ENCODE measurements at regions not wholly inside any gene's neighbourhood (a gene's known extent, or its start where the extent isn't known, plus 50 kb on each side); places are given as distances from the start of the nearest gene placed in this dataset.

- TF ChIP-seq RBM14 (IDR thresholded peaks at IDR 0.05; ENCODE audit: borderline replicate concordance, insufficient read depth, low read depth, low read length) (no peak), RBM15 (IDR thresholded peaks at IDR 0.05; ENCODE audit: insufficient read depth, low read length) (no peak), STAT5A (IDR thresholded peaks at IDR 0.05; ENCODE audit: borderline replicate concordance, low read length) (no peak), THRA (IDR thresholded peaks at IDR 0.05) (no peak), HDAC2 (IDR thresholded peaks at IDR 0.05) (no peak), CTCFL (IDR thresholded peaks at IDR 0.05; ENCODE audit: borderline replicate concordance, insufficient read depth, low read depth, low read length, poor library complexity, severe bottlenecking) (no peak)
Observed at GRCh38 chr16:79482011-79482410, 118.5 kb downstream of the MAF start (continued).

- no peaks in the 10 kb centered on the region for H3K36me3 ChIP-seq (ENCODE audit: control insufficient read depth, insufficient read depth, low read length)
- no TSS peak for BruUV-seq (replicated peaks)
- ATAC-seq (no peak), FAIRE-seq (no peak), DNase-seq (ENCODE audit: extremely low read depth in 1 of 4, low spot score in 3 of 4) (no peak)
- H3K9ac ChIP-seq (ENCODE audit: insufficient read depth in 1 of 2, low read depth in 2 of 2, low read length in 2 of 2), result no peak overlapping the region
- no peak overlapping the region for H3K27ac ChIP-seq (ENCODE audit: extremely low read depth, low read depth, low read length)
- intact Hi-C loops (cut with micrococcal nuclease) (no loop called here), in situ Hi-C loops (cut with MboI) (no loop called here)
- no peaks in the 10 kb centered on the region for H3K9me1 ChIP-seq (ENCODE audit: control insufficient read depth, insufficient read depth, low read length)
- CTCF ChIA-PET (ENCODE audit: low intra/inter-chr PET ratio), result no interaction called here
- no peaks in the 10 kb centered on the region; a peak in 1 of 5 replicates for H3K4me1 ChIP-seq (replicated peaks in 1 of 2; ENCODE audit: control insufficient read depth in 2 of 2, insufficient read depth in 2 of 2, low read length in 2 of 2)
- H4K20me1 ChIP-seq (replicated peaks; ENCODE audit: control insufficient read depth, insufficient read depth, low read length), result no peaks in the 10 kb centered on the region; the same call in 1 of the 2 replicates
- no peaks in the 10 kb centered on the region for H3K9me3 ChIP-seq (replicated peaks; ENCODE audit: control insufficient read depth, insufficient read depth, low read depth, low read length)
- WGBS (ENCODE audit: insufficient coverage, low coverage, missing lambda C conversion rate), result 2% methylated on average over 3 of the region's 3 CpGs
- no peaks in the 10 kb centered on the region for H3K79me2 ChIP-seq (ENCODE audit: control insufficient read depth, insufficient read depth, low read length)
- no peak overlapping the region for H3K4me3 ChIP-seq
- H3K27me3 ChIP-seq (ENCODE audit: control insufficient read depth in 2 of 2, insufficient read depth in 2 of 2, low read length in 2 of 2), result peaks cover 0 to 16% of the 10 kb centered on the region in 2 experiments; a peak in 1 of 5 replicates
- H3K4me2 ChIP-seq (ENCODE audit: insufficient read depth, low read length), result no peak overlapping the region
- no peak overlapping the region for H2AFZ ChIP-seq (ENCODE audit: low read depth, low read length)
- POLR2A ChIA-PET, result interaction anchor here (1.0 to 1.5 kb wide), 2 partner anchors 10 to 1225 kb away, joined by 3 to 4 read pairs; no protein-coding TSS in a partner anchor
- TF ChIP-seq PHF8 (IDR thresholded peaks at IDR 0.05; ENCODE audit: borderline replicate concordance, low read length) (no peak), CBFB (CRISPR knock-in tag; IDR thresholded peaks at IDR 0.05) (no peak)
Observed at GRCh38 chr16:79480929-79481328, 119.6 kb downstream of the MAF start.
